ENCODE measurements at regions not wholly inside any gene's neighbourhood (a gene's known extent, or its start where the extent isn't known, plus 50 kb on each side); places are given as distances from the start of the nearest gene placed in this dataset.

DNA sequence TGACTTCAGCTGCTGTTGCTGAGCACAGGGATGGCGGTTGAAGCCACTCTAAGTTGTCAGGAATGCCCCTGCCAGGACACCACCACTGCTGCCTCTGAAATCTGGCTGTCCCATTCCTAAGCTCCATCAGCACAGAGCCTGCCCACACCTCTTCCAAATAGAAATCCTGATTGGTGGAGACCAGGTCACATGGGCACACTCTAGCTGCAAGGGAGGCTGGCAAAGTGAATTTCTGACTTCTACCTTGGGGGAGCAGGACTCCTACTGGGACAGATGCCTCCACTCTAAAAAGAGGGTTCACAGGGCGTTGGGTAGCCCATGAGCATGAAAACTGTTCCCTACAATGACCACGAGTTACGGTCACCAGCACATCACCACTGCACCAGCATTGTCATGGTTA lies 83.8 kb upstream of the TARDBP start:
- TF ChIP-seq POLR2A (IDR thresholded peaks at IDR 0.05) (no peak), POLR2AphosphoS5 (IDR thresholded peaks at IDR 0.05) (no peak)
- TF ChIP-seq, protein P1, sequence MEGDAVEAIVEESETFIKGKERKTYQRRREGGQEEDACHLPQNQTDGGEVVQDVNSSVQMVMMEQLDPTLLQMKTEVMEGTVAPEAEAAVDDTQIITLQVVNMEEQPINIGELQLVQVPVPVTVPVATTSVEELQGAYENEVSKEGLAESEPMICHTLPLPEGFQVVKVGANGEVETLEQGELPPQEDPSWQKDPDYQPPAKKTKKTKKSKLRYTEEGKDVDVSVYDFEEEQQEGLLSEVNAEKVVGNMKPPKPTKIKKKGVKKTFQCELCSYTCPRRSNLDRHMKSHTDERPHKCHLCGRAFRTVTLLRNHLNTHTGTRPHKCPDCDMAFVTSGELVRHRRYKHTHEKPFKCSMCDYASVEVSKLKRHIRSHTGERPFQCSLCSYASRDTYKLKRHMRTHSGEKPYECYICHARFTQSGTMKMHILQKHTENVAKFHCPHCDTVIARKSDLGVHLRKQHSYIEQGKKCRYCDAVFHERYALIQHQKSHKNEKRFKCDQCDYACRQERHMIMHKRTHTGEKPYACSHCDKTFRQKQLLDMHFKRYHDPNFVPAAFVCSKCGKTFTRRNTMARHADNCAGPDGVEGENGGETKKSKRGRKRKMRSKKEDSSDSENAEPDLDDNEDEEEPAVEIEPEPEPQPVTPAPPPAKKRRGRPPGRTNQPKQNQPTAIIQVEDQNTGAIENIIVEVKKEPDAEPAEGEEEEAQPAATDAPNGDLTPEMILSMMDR (IDR thresholded peaks at IDR 0.05) = no peak
- Histone ChIP-seq H3K9me3 (no peaks in the 10 kb centered on the region), H3K27me3 (replicated peaks; ENCODE audit: insufficient read depth) (no peaks in the 10 kb centered on the region), H3K27ac (no peak overlapping the region), H3K36me3 (no peaks in the 10 kb centered on the region), H3K4me1 (replicated peaks) (no peaks in the 10 kb centered on the region), H3K4me3 (no peak overlapping the region)
- WGBS = 94% methylated on average over 4 of the region's 4 CpGs
- intact Hi-C loops (cut with DNase I) = no loop called here
- no peak for DNase-seq (ENCODE audit: low spot score)

DNA sequence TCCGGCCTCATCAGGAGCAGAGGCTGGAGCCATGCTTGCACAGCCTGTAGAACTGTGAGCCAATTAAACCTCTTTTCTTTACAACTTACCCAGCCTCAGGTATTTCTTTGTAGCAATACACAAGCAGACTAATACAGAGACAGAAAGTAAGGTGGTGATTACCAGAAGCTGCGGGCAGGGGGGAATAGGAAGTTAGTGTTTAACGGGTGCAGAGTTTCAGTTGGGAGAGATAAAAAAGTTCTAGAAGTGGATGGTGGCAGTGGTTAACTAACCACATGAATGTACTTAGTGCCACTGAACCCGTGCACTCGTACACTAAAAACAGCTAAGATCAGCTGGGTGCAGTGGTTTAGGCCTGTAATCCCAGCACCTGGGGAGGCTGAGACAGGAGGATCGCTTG lies 80.4 kb upstream of the TARDBP start:
- 82% methylated on average over 6 of the region's 6 CpGs for WGBS
- TF ChIP-seq, protein P1 (IDR thresholded peaks at IDR 0.05) = no peak
- TF ChIP-seq POLR2AphosphoS5 (IDR thresholded peaks at IDR 0.05) (no peak), POLR2A (IDR thresholded peaks at IDR 0.05) (no peak)
- no peaks in the 10 kb centered on the region for H3K27me3 ChIP-seq (replicated peaks; ENCODE audit: insufficient read depth)
- no peaks in the 10 kb centered on the region for H3K4me1 ChIP-seq (replicated peaks)
- H3K27ac ChIP-seq = no peak overlapping the region
- H3K9me3 ChIP-seq = no peaks in the 10 kb centered on the region
- intact Hi-C loops (cut with DNase I) = no loop called here
- H3K36me3 ChIP-seq = no peaks in the 10 kb centered on the region
- H3K4me3 ChIP-seq = no peak overlapping the region
- no peak for DNase-seq (ENCODE audit: low spot score)

DNA sequence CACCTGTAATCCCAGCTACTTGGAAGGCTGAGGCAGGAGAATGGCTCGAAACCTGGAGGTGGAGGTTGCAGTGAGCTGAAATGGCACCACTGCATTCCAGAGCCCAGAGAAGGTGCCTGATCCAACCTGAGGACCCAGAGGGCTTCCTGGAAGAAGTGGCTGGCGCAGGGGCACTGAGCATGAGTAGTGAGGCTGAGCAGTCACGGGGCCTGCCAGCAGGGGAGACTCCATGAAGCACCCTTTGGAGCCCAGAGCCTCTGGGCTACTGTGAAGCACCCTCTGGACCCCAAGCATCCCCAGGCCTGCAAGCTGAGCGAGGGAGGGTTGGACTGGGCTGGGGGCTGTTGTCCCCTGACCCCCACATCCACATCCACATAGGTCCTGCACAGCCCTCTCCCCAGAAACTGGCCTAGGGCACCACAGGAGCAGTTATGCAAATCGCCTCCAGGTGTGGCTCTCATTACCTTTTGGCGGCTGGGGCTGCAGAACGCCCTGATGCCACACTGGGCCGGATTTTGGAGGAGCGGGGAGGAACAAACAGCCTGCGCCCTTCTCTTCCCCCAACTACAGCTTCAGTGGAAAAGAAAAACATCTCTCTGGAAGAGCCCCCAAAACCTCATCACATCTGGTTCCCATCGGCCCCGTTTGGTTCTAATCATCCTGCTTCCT lies 78.2 kb upstream of the TARDBP start:
- no peak for DNase-seq (ENCODE audit: low spot score)
- no peak overlapping the region for H3K4me3 ChIP-seq
- 74% methylated on average over 12 of the region's 12 CpGs for WGBS
- intact Hi-C loops (cut with DNase I) = no loop called here
- H3K36me3 ChIP-seq = no peaks in the 10 kb centered on the region
- H3K27ac ChIP-seq = no peak overlapping the region
- no peaks in the 10 kb centered on the region for H3K4me1 ChIP-seq (replicated peaks)
- H3K27me3 ChIP-seq (replicated peaks; ENCODE audit: insufficient read depth) = no peaks in the 10 kb centered on the region
- H3K9me3 ChIP-seq = no peaks in the 10 kb centered on the region
- TF ChIP-seq, protein P1 (IDR thresholded peaks at IDR 0.05) = no peak
- TF ChIP-seq POLR2A (IDR thresholded peaks at IDR 0.05) (no peak), POLR2AphosphoS5 (IDR thresholded peaks at IDR 0.05) (no peak)

DNA sequence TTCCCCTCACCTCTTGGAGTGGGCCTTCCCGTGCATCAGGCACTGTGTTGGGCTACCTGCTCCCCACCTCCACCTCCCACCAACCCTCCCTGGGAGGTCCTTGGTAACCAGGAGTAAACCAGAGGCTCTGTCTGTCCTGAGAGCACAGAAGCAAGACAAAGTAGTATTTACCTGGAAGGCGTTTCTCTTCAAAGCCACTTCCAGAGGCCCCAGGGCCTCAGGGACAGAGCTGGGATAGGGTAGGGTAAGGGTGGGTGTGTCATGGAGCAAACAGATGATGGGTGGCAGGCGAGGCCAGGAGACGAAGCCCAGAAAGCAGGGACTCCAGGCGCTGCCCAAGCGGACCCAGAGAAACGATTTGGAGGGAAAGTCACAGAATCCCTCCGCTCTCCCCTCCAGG lies 77.2 kb upstream of the TARDBP start:
- no peak overlapping the region for H3K27ac ChIP-seq
- TF ChIP-seq POLR2A (IDR thresholded peaks at IDR 0.05) (no peak), POLR2AphosphoS5 (IDR thresholded peaks at IDR 0.05) (no peak)
- TF ChIP-seq, protein P1 (IDR thresholded peaks at IDR 0.05) = no peak
- whole genome bisulfite sequencing = 75% methylated on average over 8 of the region's 8 CpGs
- no peaks in the 10 kb centered on the region for H3K36me3 ChIP-seq
- H3K27me3 ChIP-seq (replicated peaks; ENCODE audit: insufficient read depth) = no peaks in the 10 kb centered on the region
- intact Hi-C loops (cut with DNase I) = loop anchor here (5.0 kb wide), 1 partner anchor 63 kb away; no protein-coding TSS in a partner anchor
- no peak for DNase-seq (ENCODE audit: low spot score)
- H3K9me3 ChIP-seq = no peaks in the 10 kb centered on the region
- H3K4me3 ChIP-seq = no peak overlapping the region
- no peaks in the 10 kb centered on the region for H3K4me1 ChIP-seq (replicated peaks)

DNA sequence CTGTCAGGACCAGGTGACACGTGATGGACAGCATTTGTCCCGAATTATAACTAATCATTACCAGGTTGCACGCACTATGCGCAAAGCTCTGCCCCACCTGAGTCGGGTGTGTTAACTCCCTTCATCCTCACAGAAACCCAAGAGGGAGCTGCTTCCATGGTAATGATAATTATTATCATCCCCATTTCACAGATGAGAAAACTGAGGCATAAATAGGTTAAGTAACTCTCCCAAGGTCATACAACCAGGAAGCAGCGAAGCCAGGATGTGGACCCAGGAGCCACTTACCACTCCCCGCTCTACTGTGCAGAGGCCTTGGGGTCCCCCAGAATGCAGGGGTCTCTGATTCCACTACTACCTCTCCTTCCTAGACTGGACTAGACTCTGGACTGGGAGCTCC lies 76.7 kb upstream of the TARDBP start:
- no peak for DNase-seq (ENCODE audit: low spot score)
- Histone ChIP-seq H3K9me3 (no peaks in the 10 kb centered on the region), H3K4me1 (replicated peaks) (no peaks in the 10 kb centered on the region), H3K36me3 (no peaks in the 10 kb centered on the region), H3K4me3 (no peak overlapping the region), H3K27ac (no peak overlapping the region), H3K27me3 (replicated peaks; ENCODE audit: insufficient read depth) (no peaks in the 10 kb centered on the region)
- no peak for TF ChIP-seq POLR2AphosphoS5 (IDR thresholded peaks at IDR 0.05)
- TF ChIP-seq, protein P1 (IDR thresholded peaks at IDR 0.05) = no peak
- no peak for TF ChIP-seq POLR2A (IDR thresholded peaks at IDR 0.05)
- 83% methylated on average over 7 of the region's 7 CpGs for WGBS
- intact Hi-C loops (cut with DNase I) = loop anchor here (5.0 kb wide), 1 partner anchor 63 kb away; no protein-coding TSS in a partner anchor

Measured in prostate gland (tissue), 2 donors.